Mesodermal cell (in vitro differentiated cells): ENCODE measurements at regions not wholly inside any gene's neighbourhood (a gene's known extent, or its start where the extent isn't known, plus 50 kb on each side); places are given as distances from the start of the nearest gene placed in this dataset.
A peak's percentile ranks its signal among the peaks of the same experiment; 100 is the strongest.
"Not testable (repeated sequence)": the region's sequence is repeated elsewhere in the genome, so short reads cannot be mapped to it uniquely, and the experiment has no call there.

Experiments
- H3K27ac ChIP-seq: 2 replicates; pipeline ENCODE4 v1.7.0; 2013; ENCODE audit warnings: mild to moderate bottlenecking, low read depth, low read length, moderate library complexity; ENCODE audit not compliant: severe bottlenecking
- H3K36me3 ChIP-seq: 2 replicates; pipeline ENCODE4 v1.7.1; 2013; ENCODE audit warnings: mild to moderate bottlenecking, low read length, moderate library complexity; ENCODE audit not compliant: control insufficient read depth, insufficient read depth
- H3K4me1 ChIP-seq: one replicate; pipeline ENCODE4 v1.7.1; 2013; ENCODE audit warnings: mild to moderate bottlenecking, low read length; ENCODE audit not compliant: insufficient read depth, control insufficient read depth, poor library complexity, severe bottlenecking
- H3K4me3 ChIP-seq: 2 replicates; pipeline ENCODE4 v1.7.0; 2013; ENCODE audit warnings: low read length, control low read depth, mild to moderate bottlenecking; ENCODE audit not compliant: insufficient read depth, poor library complexity, severe bottlenecking; ENCODE audit errors: extremely low read depth
- H3K9me3 ChIP-seq: 2 replicates; pipeline ENCODE4 v1.7.1; 2013; ENCODE audit warnings: mild to moderate bottlenecking, low read length, moderate library complexity; ENCODE audit not compliant: control insufficient read depth
- WGBS, 2 experiments: methylation state at CpG; one replicate each; pipeline ENCODE4 v1.1.5; 2013; ENCODE audit warnings: missing lambda C conversion rate in 2 of 2; ENCODE audit not compliant: insufficient coverage in 2 of 2; 5-methylcytosine and 5-hydroxymethylcytosine counted together

DNA sequence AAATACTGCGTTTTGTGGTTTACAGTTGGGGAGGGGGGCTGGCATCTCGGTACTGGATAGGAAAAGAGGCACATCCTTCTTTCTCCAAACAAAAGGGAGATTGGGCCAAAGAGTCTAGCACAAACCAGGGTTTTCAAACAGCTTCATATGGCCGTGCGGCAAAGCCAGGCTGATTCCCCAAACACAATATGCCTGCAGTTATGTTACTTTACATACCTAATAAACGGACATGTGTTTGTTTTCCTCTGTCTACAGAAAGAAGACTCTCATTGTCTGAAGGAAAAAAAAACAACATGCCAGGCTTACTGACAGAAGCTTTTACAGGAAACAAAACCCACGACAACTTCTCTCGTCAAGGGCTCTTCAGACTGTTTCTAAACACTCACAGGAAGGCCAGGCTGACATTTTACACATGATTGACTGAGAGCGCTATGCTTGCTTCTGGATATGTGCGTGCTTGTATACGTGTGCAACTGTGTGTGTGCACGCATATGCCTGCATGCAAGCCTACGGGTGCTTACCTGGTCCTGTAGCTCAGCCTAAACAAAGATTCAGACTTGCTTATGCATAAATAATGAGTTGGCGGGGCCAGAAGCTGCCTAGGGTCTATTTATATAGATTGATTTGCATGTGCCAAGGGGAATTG is 461.0 kb upstream of the C16orf82 start:
- H3K9me3 ChIP-seq: no peaks in the 10 kb centered on the region
- 86 to 89% methylated on average over 9 to 10 of the region's 13 CpGs for WGBS, 2 experiments
- no peak overlapping the region for H3K4me3 ChIP-seq
- H3K4me1 ChIP-seq: peaks cover 2% of the 10 kb centered on the region
- no peak overlapping the region for H3K27ac ChIP-seq
- no peaks in the 10 kb centered on the region for H3K36me3 ChIP-seq

DNA sequence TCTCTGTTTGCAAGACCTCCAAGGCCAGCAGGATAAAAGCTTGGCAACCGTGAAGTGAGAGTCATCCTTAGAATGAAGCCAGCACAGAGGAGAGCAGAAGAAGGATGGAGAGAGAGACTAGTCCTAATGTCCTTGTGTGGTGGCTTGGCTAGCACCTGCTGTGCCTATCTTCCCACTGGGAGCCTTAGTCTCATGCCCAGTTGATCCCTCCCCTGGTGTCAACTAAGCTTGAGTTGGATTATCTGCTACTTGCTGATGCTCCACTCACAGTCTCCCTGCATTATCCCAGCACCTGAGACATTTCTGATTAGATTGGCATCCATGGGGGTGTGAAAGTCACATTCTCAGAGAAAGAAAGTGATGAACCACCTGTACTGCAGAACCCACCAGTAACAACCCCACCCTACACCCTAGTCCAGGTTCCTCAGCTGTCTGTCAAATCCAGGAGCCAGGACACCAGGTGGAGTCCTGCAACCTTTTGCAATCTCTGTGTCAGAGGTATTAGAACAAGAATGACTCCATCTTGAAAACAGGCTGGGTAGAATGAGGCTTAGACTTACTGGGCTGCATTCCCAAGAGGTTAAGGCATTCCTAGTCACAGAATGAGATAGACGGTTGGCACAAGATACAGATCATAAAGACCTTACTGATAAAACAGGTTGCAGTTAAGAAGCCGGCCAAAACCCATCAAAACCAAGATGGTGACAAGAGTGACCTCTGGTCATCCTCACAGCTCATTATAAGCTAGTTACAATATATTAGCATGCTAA is 460.2 kb upstream of the C16orf82 start:
- no peaks in the 10 kb centered on the region for H3K36me3 ChIP-seq
- no peak overlapping the region for H3K4me3 ChIP-seq
- 91 to 94% methylated on average over 2 of the region's 3 CpGs for WGBS, 2 experiments
- H3K4me1 ChIP-seq: peaks cover 2% of the 10 kb centered on the region
- H3K9me3 ChIP-seq: no peaks in the 10 kb centered on the region
- H3K27ac ChIP-seq: no peak overlapping the region

GRCh38 chr16:26614237-26614841 is 452.4 kb upstream of the C16orf82 start:
- H3K4me1 ChIP-seq: peaks cover 4% of the 10 kb centered on the region
- WGBS, 2 experiments: 61 to 74% methylated on average over 7 of the region's 7 CpGs
- H3K36me3 ChIP-seq: no peaks in the 10 kb centered on the region
- H3K4me3 ChIP-seq: no peak overlapping the region
- peaks cover 3% of the 10 kb centered on the region for H3K9me3 ChIP-seq
- H3K27ac ChIP-seq: peak overlapping the region; percentile 60

DNA sequence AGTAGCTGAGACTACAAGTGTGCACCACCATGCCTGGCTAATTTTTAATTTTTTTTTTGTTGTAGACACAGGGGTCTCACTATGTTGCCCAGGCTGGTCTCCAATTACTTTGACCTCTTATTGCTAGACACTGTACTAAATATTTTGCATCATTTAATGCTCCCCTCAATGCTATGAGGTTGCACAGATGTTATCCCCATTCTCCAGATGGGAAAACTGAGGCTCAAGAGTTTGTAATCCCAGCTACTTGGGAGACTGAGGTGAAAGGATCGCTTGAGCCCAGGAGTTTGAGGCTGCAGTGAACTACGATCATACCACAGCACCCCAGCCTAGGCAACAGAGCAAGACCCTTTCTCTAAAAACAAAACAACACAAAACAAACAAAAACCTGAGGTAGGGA is 443.3 kb upstream of the C16orf82 start:
- no CpG with 5 or more reads among the region's 2 CpGs for WGBS, 2 experiments
- H3K27ac ChIP-seq: no peak overlapping the region
- H3K4me3 ChIP-seq: no peak overlapping the region

GRCh38 chr16:26627958-26628357 is 438.8 kb upstream of the C16orf82 start:
- H3K36me3 ChIP-seq: no peaks in the 10 kb centered on the region
- peaks cover 11% of the 10 kb centered on the region for H3K9me3 ChIP-seq
- WGBS, 2 experiments: 100% methylated on average over 1 of the region's 1 CpG; no CpG with 5 or more reads in 1 of the 2 experiments
- H3K4me1 ChIP-seq: no peaks in the 10 kb centered on the region
- H3K4me3 ChIP-seq: no peak overlapping the region
- no peak overlapping the region for H3K27ac ChIP-seq

More for the DNA sequence above, 443.3 kb upstream of the C16orf82 start:
- no peaks in the 10 kb centered on the region for H3K4me1 ChIP-seq
- H3K9me3 ChIP-seq: no peaks in the 10 kb centered on the region
- H3K36me3 ChIP-seq: no peaks in the 10 kb centered on the region

DNA sequence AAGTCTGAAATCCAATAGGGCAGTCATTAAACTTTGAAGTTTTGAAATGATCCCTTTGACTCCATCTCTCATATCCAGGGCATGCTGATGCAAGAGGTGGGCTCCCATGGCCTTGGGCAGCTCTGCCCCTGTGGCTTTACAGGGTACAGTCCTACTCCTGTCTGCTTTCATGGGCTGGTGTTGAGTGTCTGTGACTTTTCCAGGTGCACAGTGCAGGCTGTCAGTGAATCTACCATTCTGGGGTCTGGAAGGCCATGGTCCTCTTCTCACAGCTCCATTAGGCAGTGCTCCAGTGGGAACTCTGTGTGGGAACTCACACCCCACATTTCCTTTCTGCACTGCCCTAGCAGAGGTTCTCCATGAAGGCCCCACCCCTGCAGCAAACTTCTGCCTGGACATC is 435.4 kb upstream of the C16orf82 start:
- H3K9me3 ChIP-seq: peaks cover 11% of the 10 kb centered on the region
- not testable (repeated sequence) for H3K4me1 ChIP-seq, H3K27ac ChIP-seq, H3K4me3 ChIP-seq, H3K36me3 ChIP-seq

DNA sequence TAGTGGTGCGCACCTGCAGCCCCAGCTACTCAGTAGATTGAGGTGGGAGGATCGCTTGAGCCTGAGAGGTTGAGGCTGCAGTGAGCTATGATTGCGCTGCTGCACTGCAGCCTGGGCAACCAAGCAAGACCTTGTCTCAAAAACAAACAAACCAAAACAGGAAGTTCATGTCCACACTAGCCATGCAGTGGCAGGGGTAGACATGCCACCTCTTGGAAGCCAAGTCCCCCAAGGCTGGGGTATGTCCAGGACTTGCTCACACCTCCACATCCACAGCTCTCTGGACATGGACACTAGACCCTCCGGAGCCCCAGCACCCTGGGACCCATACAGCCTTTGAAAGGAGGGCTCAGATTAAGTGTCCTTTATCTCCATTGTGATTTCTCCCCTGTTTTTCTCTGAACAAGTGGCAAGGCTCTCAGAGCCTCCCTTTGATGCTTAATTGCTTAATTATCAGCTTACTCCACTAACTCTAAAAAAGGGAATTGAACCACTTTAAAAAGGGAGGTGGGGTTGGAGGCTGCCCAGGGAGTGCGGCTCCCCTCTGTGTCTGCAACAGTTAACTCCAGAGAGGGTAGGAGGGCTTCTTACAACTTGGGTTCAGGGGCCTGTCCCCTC is 424.6 kb upstream of the C16orf82 start:
- no peak overlapping the region for H3K4me3 ChIP-seq
- H3K36me3 ChIP-seq: no peaks in the 10 kb centered on the region
- 76 to 89% methylated on average over 2 to 4 of the region's 5 CpGs for WGBS, 2 experiments

GRCh38 chr16:26643519-26643918 is 423.2 kb upstream of the C16orf82 start:
- Histone ChIP-seq H3K36me3 (no peaks in the 10 kb centered on the region), H3K4me1 (no peaks in the 10 kb centered on the region), H3K4me3 (no peak overlapping the region), H3K27ac (no peak overlapping the region), H3K9me3 (no peaks in the 10 kb centered on the region)
- whole genome bisulfite sequencing, 2 experiments: 86 to 91% methylated on average over 1 to 2 of the region's 3 CpGs

More for the DNA sequence above, 424.6 kb upstream of the C16orf82 start:
- Histone ChIP-seq H3K27ac (no peak overlapping the region), H3K4me1 (no peaks in the 10 kb centered on the region), H3K9me3 (no peaks in the 10 kb centered on the region)

- no peak overlapping the region for H3K4me3 ChIP-seq
- WGBS, 2 experiments: 87 to 89% methylated on average over 11 of the region's 11 CpGs
- no peak overlapping the region for H3K27ac ChIP-seq
- no peaks in the 10 kb centered on the region for H3K4me1 ChIP-seq
- H3K9me3 ChIP-seq: no peaks in the 10 kb centered on the region
- H3K36me3 ChIP-seq: no peaks in the 10 kb centered on the region
These were observed 421.7 kb upstream of the C16orf82 start for GRCh38 chr16:26644912-26645543.

- 23 to 29% methylated on average over 8 of the region's 9 CpGs for WGBS, 2 experiments
These were observed 421.1 kb upstream of the C16orf82 start for GRCh38 chr16:26645614-26646013.

More at GRCh38 chr16:26645614-26646013, 421.1 kb upstream of the C16orf82 start:
- H3K4me3 ChIP-seq: no peak overlapping the region
- H3K4me1 ChIP-seq: no peaks in the 10 kb centered on the region
- no peaks in the 10 kb centered on the region for H3K9me3 ChIP-seq
- no peak overlapping the region for H3K27ac ChIP-seq
- H3K36me3 ChIP-seq: no peaks in the 10 kb centered on the region
